Hepatocyte (in vitro differentiated cells): ENCODE measurements at regions not wholly inside any gene's neighbourhood (a gene's known extent, or its start where the extent isn't known, plus 50 kb on each side); places are given as distances from the start of the nearest gene placed in this dataset.

Experiments
- DNase-seq: peaks from one replicate; pipeline ENCODE4 v3.0.0-alpha.2; 2016; ENCODE audit warnings: low spot score
- H2AFZ ChIP-seq: fragments of 200-600 bp; sonication (generic); 2 replicates; pipeline ENCODE4 v1.6.0; 2016; ENCODE audit warnings: antibody characterized with exemption, mild to moderate bottlenecking
- H3K27ac ChIP-seq: fragments of 200-600 bp; sonication (generic); 2 replicates; pipeline ENCODE4 v1.5.1; 2016; ENCODE audit warnings: mild to moderate bottlenecking
- H3K27me3 ChIP-seq: fragments of 200-600 bp; sonication (generic); 2 replicates; pipeline ENCODE4 v1.6.1; 2016
- H3K36me3 ChIP-seq: fragments of 200-600 bp; sonication (generic); replicated peaks from 2 replicates; pipeline ENCODE4 v1.5.1; 2016; ENCODE audit warnings: low read depth; ENCODE audit not compliant: insufficient read depth
- H3K4me1 ChIP-seq: fragments of 200-600 bp; sonication (generic); 2 replicates; pipeline ENCODE4 v1.5.1; 2016; ENCODE audit warnings: mild to moderate bottlenecking, moderate library complexity; ENCODE audit not compliant: insufficient read depth
- H3K4me2 ChIP-seq: fragments of 200-600 bp; sonication (generic); 2 replicates; pipeline ENCODE4 v1.6.0; 2016
- H3K4me3 ChIP-seq: fragments of 200-600 bp; sonication (generic); 2 replicates; pipeline ENCODE4 v1.5.1; 2016; ENCODE audit warnings: mild to moderate bottlenecking
- H3K79me2 ChIP-seq: fragments of 200-600 bp; sonication (generic); 2 replicates; pipeline ENCODE4 v1.6.0; 2017; ENCODE audit warnings: mild to moderate bottlenecking
- H3K9me2 ChIP-seq: fragments of 200-600 bp; sonication (generic); replicated peaks from 2 replicates; pipeline ENCODE4 v1.6.0; 2017; ENCODE audit warnings: mild to moderate bottlenecking; ENCODE audit not compliant: insufficient read depth
- H3K9me3 ChIP-seq: fragments of 200-600 bp; sonication (generic); 2 replicates; pipeline ENCODE4 v1.5.1; 2016; ENCODE audit warnings: low read depth, mild to moderate bottlenecking
- H4K20me1 ChIP-seq: fragments of 200-600 bp; sonication (generic); 2 replicates; pipeline ENCODE4 v1.6.0; 2016; ENCODE audit warnings: mild to moderate bottlenecking; ENCODE audit not compliant: insufficient read depth, poor library complexity, severe bottlenecking
- CTCF ChIP-seq: fragments of 200-600 bp; sonication (generic); IDR thresholded peaks from 2 replicates; pipeline ENCODE4 v1.5.1; 2016; ENCODE audit warnings: antibody characterized with exemption, mild to moderate bottlenecking; ENCODE audit not compliant: poor library complexity
- EZH2 ChIP-seq: fragments of 200-600 bp; sonication (generic); IDR thresholded peaks from 2 replicates; pipeline ENCODE4 v1.6.1; 2016; ENCODE audit warnings: antibody characterized with exemption, mild to moderate bottlenecking, borderline replicate concordance
- EZH2phosphoT487 ChIP-seq: fragments of 200-600 bp; sonication (generic); IDR thresholded peaks from one replicate; pipeline ENCODE4 v1.6.1; 2018; ENCODE audit warnings: antibody characterized with exemption, mild to moderate bottlenecking, low read depth, moderate library complexity; ENCODE audit not compliant: unreplicated experiment, severe bottlenecking
- WGBS: methylation state at CpG from one replicate; pipeline ENCODE4 v1.1.6; 2016; ENCODE audit warnings: low lambda C conversion rate; ENCODE audit errors: missing lambda C conversion rate; 5-methylcytosine and 5-hydroxymethylcytosine counted together

GRCh38 chr22:47773635-47774034 is 1011.2 kb downstream of the TBC1D22A start:
- no peak for TF ChIP-seq EZH2phosphoT487
- no peak for TF ChIP-seq EZH2
- TF ChIP-seq CTCF: no peak
- WGBS: 58% methylated on average over 2 of the region's 2 CpGs
- H3K9me3 ChIP-seq: no peaks in the 10 kb centered on the region

DNA sequence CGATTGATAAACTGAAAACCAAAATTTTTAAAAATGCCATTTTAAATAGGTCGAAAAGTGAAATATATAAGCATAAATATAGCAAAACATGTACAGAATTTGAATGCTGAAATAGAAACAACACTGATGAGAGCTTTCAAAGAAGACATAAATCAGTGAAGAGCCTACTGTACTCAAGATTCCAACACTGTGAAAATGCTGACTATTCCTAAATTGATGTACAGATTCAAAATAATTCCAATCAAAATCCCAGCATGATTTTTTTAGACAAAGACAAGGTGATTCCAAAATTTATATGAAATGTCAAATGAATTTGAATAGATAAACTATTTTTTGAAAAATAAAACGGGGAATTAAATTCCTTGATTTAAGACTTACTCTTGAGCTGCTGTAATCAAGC is 1010.4 kb downstream of the TBC1D22A start:
- H3K79me2 ChIP-seq: no peaks in the 10 kb centered on the region
- H3K4me1 ChIP-seq: no peaks in the 10 kb centered on the region
- no peaks in the 10 kb centered on the region for H3K27me3 ChIP-seq
- no peaks in the 10 kb centered on the region for H3K36me3 ChIP-seq
- H3K4me3 ChIP-seq: no peak overlapping the region
- TF ChIP-seq EZH2: no peak
- no peak for TF ChIP-seq EZH2phosphoT487
- TF ChIP-seq CTCF: no peak
- H2AFZ ChIP-seq: no peak overlapping the region
- 70% methylated on average over 3 of the region's 3 CpGs for WGBS
- no peaks in the 10 kb centered on the region for H3K9me2 ChIP-seq
- DNase-seq: no peak
- H4K20me1 ChIP-seq: no peaks in the 10 kb centered on the region
- no peak overlapping the region for H3K4me2 ChIP-seq
- no peaks in the 10 kb centered on the region for H3K9me3 ChIP-seq
- no peak overlapping the region for H3K27ac ChIP-seq

More at GRCh38 chr22:47773635-47774034, 1011.2 kb downstream of the TBC1D22A start:
- H3K4me3 ChIP-seq: no peak overlapping the region
- no peaks in the 10 kb centered on the region for H3K4me1 ChIP-seq
- H3K79me2 ChIP-seq: no peaks in the 10 kb centered on the region
- H4K20me1 ChIP-seq: no peaks in the 10 kb centered on the region
- H2AFZ ChIP-seq: no peak overlapping the region
- H3K27me3 ChIP-seq: no peaks in the 10 kb centered on the region
- H3K27ac ChIP-seq: no peak overlapping the region
- DNase-seq: no peak
- H3K36me3 ChIP-seq: no peaks in the 10 kb centered on the region
- H3K9me2 ChIP-seq: no peaks in the 10 kb centered on the region
- H3K4me2 ChIP-seq: no peak overlapping the region

DNA sequence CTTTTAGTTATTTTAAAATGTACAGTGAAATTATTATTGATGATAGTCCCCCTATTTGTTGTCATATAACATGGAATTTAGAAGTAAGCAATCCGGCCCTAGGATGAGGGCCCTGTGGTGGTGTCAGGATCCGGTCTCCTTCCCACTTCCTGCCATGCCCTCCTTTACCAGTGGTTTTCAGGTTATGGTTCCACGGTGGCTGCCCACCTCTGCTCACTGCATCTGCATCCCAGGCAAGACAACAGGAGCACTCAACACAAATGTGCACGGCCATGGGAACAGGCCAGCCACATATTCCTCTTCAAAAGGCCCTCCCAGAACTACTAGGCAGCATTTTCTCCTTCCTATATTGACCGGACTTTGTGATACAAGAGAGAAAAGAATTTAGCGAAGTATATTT is 1007.2 kb downstream of the TBC1D22A start:
- DNase-seq: no peak
- no peak overlapping the region for H3K27ac ChIP-seq
- H3K36me3 ChIP-seq: no peaks in the 10 kb centered on the region
- no peak for TF ChIP-seq EZH2phosphoT487
- TF ChIP-seq CTCF: no peak
- no peak for TF ChIP-seq EZH2
- no peaks in the 10 kb centered on the region for H3K79me2 ChIP-seq
- no peaks in the 10 kb centered on the region for H4K20me1 ChIP-seq
- no peaks in the 10 kb centered on the region for H3K27me3 ChIP-seq
- H3K9me2 ChIP-seq: no peaks in the 10 kb centered on the region
- no peaks in the 10 kb centered on the region for H3K9me3 ChIP-seq
- 91% methylated on average over 6 of the region's 6 CpGs for WGBS
- no peak overlapping the region for H3K4me2 ChIP-seq
- H3K4me3 ChIP-seq: no peak overlapping the region
- no peak overlapping the region for H2AFZ ChIP-seq
- H3K4me1 ChIP-seq: no peaks in the 10 kb centered on the region

GRCh38 chr22:47768027-47768426 is 1005.6 kb downstream of the TBC1D22A start:
- Histone ChIP-seq H3K4me2 (no peak overlapping the region), H3K4me1 (no peaks in the 10 kb centered on the region), H3K36me3 (no peaks in the 10 kb centered on the region), H3K79me2 (no peaks in the 10 kb centered on the region), H3K4me3 (no peak overlapping the region), H3K9me3 (no peaks in the 10 kb centered on the region), H3K27me3 (no peaks in the 10 kb centered on the region), H3K27ac (no peak overlapping the region), H3K9me2 (no peaks in the 10 kb centered on the region), H4K20me1 (no peaks in the 10 kb centered on the region), H2AFZ (no peak overlapping the region)
- no peak for DNase-seq
- no peak for TF ChIP-seq EZH2phosphoT487
- WGBS: 89% methylated on average over 4 of the region's 4 CpGs
